Middle frontal gyrus (tissue), 1 donor: ENCODE measurements at regions not wholly inside any gene's neighbourhood (a gene's known extent, or its start where the extent isn't known, plus 50 kb on each side); places are given as distances from the start of the nearest gene placed in this dataset.
"Not testable (repeated sequence)": the region's sequence is repeated elsewhere in the genome, so short reads cannot be mapped to it uniquely, and the experiment has no call there.

Experiments used
- DNase-seq: peaks from one replicate; pipeline ENCODE4 v3.0.0-alpha.2; 2015; ENCODE audit warnings: low spot score; ENCODE audit errors: extremely low spot score

GRCh38 chr1:73096841-73097240, 814.5 kb upstream of the NEGR1 start:
- no peak for DNase-seq

- DNase-seq = no peak
Measured at GRCh38 chr1:73092383-73092782, 810.0 kb upstream of the NEGR1 start.

- no peak for DNase-seq
Measured at GRCh38 chr1:73066866-73067265, 784.5 kb upstream of the NEGR1 start.

- DNase-seq = no peak
Measured at GRCh38 chr1:73065339-73066041, 783.2 kb upstream of the NEGR1 start.

- no peak for DNase-seq
Measured at GRCh38 chr1:73056826-73057225, 774.5 kb upstream of the NEGR1 start.

- no peak for DNase-seq
Measured at GRCh38 chr1:73044241-73045036, 762.1 kb upstream of the NEGR1 start.

- DNase-seq = no peak
Measured at GRCh38 chr1:73042403-73042802, 760.1 kb upstream of the NEGR1 start.

GRCh38 chr1:73040811-73041210, 758.5 kb upstream of the NEGR1 start:
- no peak for DNase-seq

- no peak for DNase-seq
Measured at GRCh38 chr1:73034271-73034670, 751.9 kb upstream of the NEGR1 start.

- DNase-seq = no peak
Measured at GRCh38 chr1:73033640-73034039, 751.3 kb upstream of the NEGR1 start.

GRCh38 chr1:73029571-73029970, 747.2 kb upstream of the NEGR1 start:
- no peak for DNase-seq

GRCh38 chr1:73026114-73026513, 743.8 kb upstream of the NEGR1 start:
- no peak for DNase-seq

- no peak for DNase-seq
Measured at GRCh38 chr1:73009938-73010337, 727.6 kb upstream of the NEGR1 start.

GRCh38 chr1:73009311-73009710, 727.0 kb upstream of the NEGR1 start:
- DNase-seq = no peak

- DNase-seq = no peak
Measured at GRCh38 chr1:72997624-72998023, 715.3 kb upstream of the NEGR1 start.

GRCh38 chr1:72997041-72997440, 714.7 kb upstream of the NEGR1 start:
- DNase-seq = no peak

GRCh38 chr1:72987871-72988270, 705.5 kb upstream of the NEGR1 start:
- DNase-seq = not testable (repeated sequence)

GRCh38 chr1:72986591-72987290, 704.4 kb upstream of the NEGR1 start:
- DNase-seq = no peak

GRCh38 chr1:72985024-72985423, 702.7 kb upstream of the NEGR1 start:
- DNase-seq = not testable (repeated sequence)

GRCh38 chr1:72983011-72983410, 700.7 kb upstream of the NEGR1 start:
- not testable (repeated sequence) for DNase-seq

- DNase-seq = no peak
Measured at GRCh38 chr1:72969461-72969860, 687.1 kb upstream of the NEGR1 start.

GRCh38 chr1:72954943-72955342, 672.6 kb upstream of the NEGR1 start:
- no peak for DNase-seq
